Choroid plexus epithelial cell (primary cell): ENCODE measurements at regions not wholly inside any gene's neighbourhood (a gene's known extent, or its start where the extent isn't known, plus 50 kb on each side); places are given as distances from the start of the nearest gene placed in this dataset.

Source experiments
- DNase-seq: peaks from one replicate; pipeline ENCODE4 v3.0.0-alpha.2; 2010; ENCODE audit warnings: low read depth
- H3K4me3 ChIP-seq: 2 replicates; pipeline ENCODE4 v1.5.1; 2011; ENCODE audit warnings: low read depth, mild to moderate bottlenecking, control low read depth, low read length, moderate library complexity
- CTCF ChIP-seq: conservative IDR thresholded peaks from 2 replicates; pipeline ENCODE4 v1.5.1; 2011; ENCODE audit warnings: low read depth, mild to moderate bottlenecking, control low read depth, inconsistent platforms, low read length, moderate library complexity

DNA sequence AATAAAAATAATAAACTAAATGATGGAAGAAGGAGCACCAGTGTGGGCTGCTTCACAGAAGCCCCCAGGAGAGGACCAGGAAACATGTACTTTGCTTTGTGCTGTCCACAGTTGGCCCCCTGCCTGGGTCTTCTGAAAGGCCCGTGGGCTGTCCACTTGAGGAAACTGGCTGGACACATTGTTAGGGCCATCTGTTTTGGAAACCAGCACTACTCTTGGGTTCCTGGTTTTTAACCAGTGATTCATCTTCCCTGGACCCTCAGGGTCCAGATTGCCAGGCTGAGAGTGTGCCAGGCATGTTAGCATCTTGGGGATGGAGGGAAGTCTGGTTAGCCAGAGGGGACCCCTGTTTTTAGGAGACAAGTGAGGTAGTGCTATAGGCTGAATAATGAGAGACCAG lies 297.2 kb upstream of the C2CD4B start:
- no peak for DNase-seq
- no peak for TF ChIP-seq CTCF
- H3K4me3 ChIP-seq = no peak overlapping the region

DNA sequence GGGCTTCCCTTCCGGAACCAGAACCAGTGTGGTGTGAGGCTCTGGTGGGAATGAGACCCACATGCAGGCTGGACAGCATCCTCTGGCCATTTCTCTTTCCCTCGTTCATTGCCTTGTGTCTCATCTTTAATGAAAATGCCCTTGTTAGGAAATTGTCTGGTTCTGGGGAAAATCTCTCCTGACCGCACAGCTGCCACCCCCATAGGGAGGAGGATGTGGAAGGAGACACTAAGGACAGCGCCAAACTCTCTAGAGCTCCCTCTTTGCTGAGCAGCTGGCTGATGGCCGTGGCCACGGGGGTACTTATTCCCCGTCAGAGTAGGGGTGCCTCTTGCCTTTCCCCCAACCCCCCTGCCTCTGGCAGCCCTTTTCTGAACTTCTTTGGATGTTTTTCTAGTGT lies 297.6 kb upstream of the C2CD4B start:
- H3K4me3 ChIP-seq = no peak overlapping the region
- DNase-seq = no peak
- TF ChIP-seq CTCF = no peak

GRCh38 chr15:62464705-62465104 lies 299.6 kb upstream of the C2CD4B start:
- DNase-seq = peak; percentile 63
- no peak overlapping the region for H3K4me3 ChIP-seq
- no peak for TF ChIP-seq CTCF

GRCh38 chr15:62465173-62465572 lies 300.1 kb upstream of the C2CD4B start:
- no peak for TF ChIP-seq CTCF
- DNase-seq = no peak
- H3K4me3 ChIP-seq = peak overlapping the region; percentile 34

DNA sequence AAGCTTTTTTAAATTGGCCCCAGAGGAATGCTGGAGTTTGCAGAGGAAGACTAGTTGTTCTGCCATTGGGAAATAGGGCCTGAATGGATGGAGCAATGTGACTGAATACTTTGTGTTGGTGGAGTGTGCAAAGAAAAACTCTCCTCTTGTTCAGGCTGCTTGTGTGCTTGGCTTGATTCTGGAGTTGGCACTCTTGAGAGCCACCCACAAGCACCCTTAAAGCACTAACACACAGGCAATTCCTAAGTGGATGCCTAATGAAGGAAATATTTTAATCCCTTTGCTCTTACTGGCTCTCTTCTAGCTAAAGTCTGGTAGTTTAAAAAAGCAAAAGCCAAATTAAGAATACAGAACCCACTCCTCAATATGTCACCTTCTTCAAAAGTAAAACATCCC lies 304.4 kb upstream of the C2CD4B start:
- H3K4me3 ChIP-seq = no peak overlapping the region
- DNase-seq = no peak
- no peak for TF ChIP-seq CTCF

- TF ChIP-seq CTCF = no peak
- peak; percentile 36 for DNase-seq
- H3K4me3 ChIP-seq = no peak overlapping the region
Measured at GRCh38 chr15:62469874-62470688, 305.0 kb upstream of the C2CD4B start.
